Nephron (organoid): ENCODE measurements at regions not wholly inside any gene's neighbourhood (a gene's known extent, or its start where the extent isn't known, plus 50 kb on each side); places are given as distances from the start of the nearest gene placed in this dataset.

ENCODE experiments used
- H3K27ac Mint-ChIP-seq, 3 experiments: 2 replicates each; pipeline ENCODE4 v1.8.0; 2020; ENCODE audit warnings: mixed read lengths in 3 of 3, mild to moderate bottlenecking in 2 of 3, moderate library complexity in 1 of 3
- H3K27me3 Mint-ChIP-seq: 2 replicates; pipeline ENCODE4 v1.8.0; 2021; ENCODE audit warnings: low read depth, mild to moderate bottlenecking, moderate library complexity, mixed read lengths
- H3K36me3 Mint-ChIP-seq: 2 replicates; pipeline ENCODE4 v1.8.0; 2020; ENCODE audit warnings: low read depth, mixed read lengths
- H3K4me1 Mint-ChIP-seq: 2 replicates; pipeline ENCODE4 v1.8.0; 2020; ENCODE audit warnings: mixed read lengths
- H3K4me3 Mint-ChIP-seq, 3 experiments: 2 replicates each; pipeline ENCODE4 v1.8.0; 2020; ENCODE audit warnings: mild to moderate bottlenecking in 3 of 3, mixed read lengths in 3 of 3, moderate library complexity in 2 of 3
- H3K9me3 Mint-ChIP-seq: 2 replicates; pipeline ENCODE4 v1.8.0; 2020; ENCODE audit warnings: mixed read lengths
- TF ChIP-seq, protein P1 (sequence below), 3 experiments: fragments of 200-600 bp; sonication (generic); IDR thresholded peaks; one replicate each; pipeline ENCODE4 v1.5.0; 2021; ENCODE audit warnings: antibody characterized with exemption in 3 of 3; ENCODE audit not compliant: unreplicated experiment in 3 of 3

DNA sequence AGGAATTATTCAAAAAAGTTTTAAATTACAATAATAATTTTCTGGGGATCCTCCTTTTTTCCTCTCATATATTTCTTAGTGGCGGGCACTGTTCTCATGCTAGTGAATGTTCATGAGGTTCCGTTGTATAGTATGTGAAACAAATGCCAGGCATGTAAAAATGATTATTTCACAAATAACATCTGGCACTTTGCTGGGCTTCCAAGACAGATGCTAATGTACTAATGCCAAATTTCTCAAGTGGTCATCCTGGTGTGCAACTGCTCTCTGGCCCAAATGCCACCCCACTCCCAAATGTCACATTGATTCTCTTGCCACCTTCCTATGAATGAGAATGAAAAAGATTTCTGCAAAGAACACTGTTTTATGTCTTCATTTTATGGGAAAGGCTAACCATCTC lies 564.0 kb upstream of the GCFC2 start:
- no peaks in the 10 kb centered on the region for H3K36me3 Mint-ChIP-seq
- no peak overlapping the region for H3K4me3 Mint-ChIP-seq
- H3K9me3 Mint-ChIP-seq, result no peaks in the 10 kb centered on the region
- TF ChIP-seq, protein P1, sequence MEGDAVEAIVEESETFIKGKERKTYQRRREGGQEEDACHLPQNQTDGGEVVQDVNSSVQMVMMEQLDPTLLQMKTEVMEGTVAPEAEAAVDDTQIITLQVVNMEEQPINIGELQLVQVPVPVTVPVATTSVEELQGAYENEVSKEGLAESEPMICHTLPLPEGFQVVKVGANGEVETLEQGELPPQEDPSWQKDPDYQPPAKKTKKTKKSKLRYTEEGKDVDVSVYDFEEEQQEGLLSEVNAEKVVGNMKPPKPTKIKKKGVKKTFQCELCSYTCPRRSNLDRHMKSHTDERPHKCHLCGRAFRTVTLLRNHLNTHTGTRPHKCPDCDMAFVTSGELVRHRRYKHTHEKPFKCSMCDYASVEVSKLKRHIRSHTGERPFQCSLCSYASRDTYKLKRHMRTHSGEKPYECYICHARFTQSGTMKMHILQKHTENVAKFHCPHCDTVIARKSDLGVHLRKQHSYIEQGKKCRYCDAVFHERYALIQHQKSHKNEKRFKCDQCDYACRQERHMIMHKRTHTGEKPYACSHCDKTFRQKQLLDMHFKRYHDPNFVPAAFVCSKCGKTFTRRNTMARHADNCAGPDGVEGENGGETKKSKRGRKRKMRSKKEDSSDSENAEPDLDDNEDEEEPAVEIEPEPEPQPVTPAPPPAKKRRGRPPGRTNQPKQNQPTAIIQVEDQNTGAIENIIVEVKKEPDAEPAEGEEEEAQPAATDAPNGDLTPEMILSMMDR (IDR thresholded peaks at IDR 0.05; ENCODE audit: unreplicated experiment in 3 of 3), result no peak
- H3K27me3 Mint-ChIP-seq, result no peaks in the 10 kb centered on the region
- no peak overlapping the region for H3K27ac Mint-ChIP-seq
- peaks cover 9% of the 10 kb centered on the region for H3K4me1 Mint-ChIP-seq

DNA sequence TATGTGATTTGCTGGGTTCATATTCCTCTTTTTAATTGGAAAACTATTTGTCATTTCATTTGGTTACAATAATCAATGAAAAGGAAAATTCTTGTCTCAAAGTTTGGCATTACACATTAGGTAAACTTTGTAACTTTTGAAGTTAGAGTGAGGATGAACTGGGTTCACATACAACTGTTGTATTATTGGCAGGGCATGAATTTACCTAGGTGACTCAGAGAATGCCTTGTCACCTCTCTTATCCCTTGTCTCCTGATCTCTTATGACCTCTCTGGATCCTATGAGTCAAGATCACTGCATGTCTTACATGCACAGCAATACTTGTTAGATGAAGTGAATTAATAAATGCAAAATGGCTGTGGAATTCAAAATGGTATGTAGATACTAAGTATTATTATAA lies 563.4 kb upstream of the GCFC2 start:
- TF ChIP-seq, protein P1 (IDR thresholded peaks at IDR 0.05; ENCODE audit: unreplicated experiment in 3 of 3), result no peak
- no peak overlapping the region for H3K27ac Mint-ChIP-seq
- H3K36me3 Mint-ChIP-seq, result no peaks in the 10 kb centered on the region
- no peak overlapping the region for H3K4me3 Mint-ChIP-seq
- no peaks in the 10 kb centered on the region for H3K27me3 Mint-ChIP-seq
- peaks cover 14% of the 10 kb centered on the region for H3K4me1 Mint-ChIP-seq
- no peaks in the 10 kb centered on the region for H3K9me3 Mint-ChIP-seq

- TF ChIP-seq, protein P1 (IDR thresholded peaks at IDR 0.05; ENCODE audit: unreplicated experiment in 3 of 3), result no peak
- Mint-ChIP-seq H3K27ac (peak overlapping the region in 1 of 3 experiments; percentile 23), H3K4me1 (peaks cover 12% of the 10 kb centered on the region)
These were observed 559.5 kb upstream of the GCFC2 start for GRCh38 chr2:76270096-76270710.

DNA sequence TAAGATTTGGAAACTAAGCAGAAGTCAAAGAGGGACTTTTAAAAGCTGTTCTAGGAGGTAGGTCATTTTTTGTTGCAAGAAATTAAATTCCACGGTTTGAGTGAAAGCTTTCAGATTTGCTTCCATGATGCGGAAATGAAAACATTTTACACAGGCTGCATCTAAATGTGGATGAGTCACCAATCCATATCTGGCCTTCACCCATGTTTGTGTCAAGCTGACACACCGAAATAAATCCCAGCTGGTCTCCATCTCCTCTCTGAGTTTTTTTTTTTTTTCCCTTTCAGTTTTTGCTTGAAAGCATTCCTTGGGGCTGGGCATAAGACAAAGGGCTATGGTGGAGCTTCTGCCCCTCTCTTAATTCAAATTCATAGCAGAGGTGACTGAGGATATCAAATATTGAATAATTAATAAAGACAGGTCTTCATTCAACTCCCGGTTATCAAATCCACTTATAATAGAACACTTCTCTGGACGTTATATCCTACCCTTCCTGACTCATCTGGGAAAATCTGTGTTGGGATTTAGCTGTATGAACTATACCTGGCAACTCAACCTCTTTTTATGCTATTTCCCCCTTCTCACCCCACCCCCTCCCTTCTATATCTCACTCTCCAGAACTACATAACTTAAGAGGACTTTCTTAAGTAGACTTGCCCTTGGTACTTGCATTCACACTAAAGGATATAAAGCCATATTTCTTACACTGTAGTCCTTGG lies 558.3 kb upstream of the GCFC2 start:
- Mint-ChIP-seq H3K4me1 (peaks cover 12% of the 10 kb centered on the region), H3K27ac (peak overlapping the region; percentile 31 to 73 (median 56)), H3K9me3 (no peaks in the 10 kb centered on the region), H3K36me3 (no peaks in the 10 kb centered on the region), H3K4me3 (no peak overlapping the region), H3K27me3 (no peaks in the 10 kb centered on the region)
- TF ChIP-seq, protein P1 (IDR thresholded peaks at IDR 0.05; ENCODE audit: unreplicated experiment in 3 of 3), result no peak

More at GRCh38 chr2:76270096-76270710, 559.5 kb upstream of the GCFC2 start:
- Mint-ChIP-seq H3K4me3 (no peak overlapping the region), H3K27me3 (no peaks in the 10 kb centered on the region), H3K9me3 (no peaks in the 10 kb centered on the region), H3K36me3 (no peaks in the 10 kb centered on the region)

- no peaks in the 10 kb centered on the region for H3K27me3 Mint-ChIP-seq
- TF ChIP-seq, protein P1 (IDR thresholded peaks at IDR 0.05; ENCODE audit: unreplicated experiment in 3 of 3), result no peak
- H3K27ac Mint-ChIP-seq, result peak overlapping the region; percentile 31 to 73 (median 56)
- H3K9me3 Mint-ChIP-seq, result no peaks in the 10 kb centered on the region
- peaks cover 12% of the 10 kb centered on the region for H3K4me1 Mint-ChIP-seq
- no peaks in the 10 kb centered on the region for H3K36me3 Mint-ChIP-seq
- no peak overlapping the region for H3K4me3 Mint-ChIP-seq
These were observed 557.8 kb upstream of the GCFC2 start for GRCh38 chr2:76268484-76268883.

- TF ChIP-seq, protein P1 (IDR thresholded peaks at IDR 0.05; ENCODE audit: unreplicated experiment in 3 of 3), result no peak
- Mint-ChIP-seq H3K4me1 (no peaks in the 10 kb centered on the region), H3K27ac (no peak overlapping the region)
These were observed 547.1 kb upstream of the GCFC2 start for GRCh38 chr2:76257802-76258201.

More at GRCh38 chr2:76257802-76258201, 547.1 kb upstream of the GCFC2 start:
- Mint-ChIP-seq H3K9me3 (no peaks in the 10 kb centered on the region), H3K36me3 (no peaks in the 10 kb centered on the region), H3K4me3 (no peak overlapping the region), H3K27me3 (no peaks in the 10 kb centered on the region)
